OCI-LY7 (cell line): ENCODE measurements at regions not wholly inside any gene's neighbourhood (a gene's known extent, or its start where the extent isn't known, plus 50 kb on each side); places are given as distances from the start of the nearest gene placed in this dataset.

Experiments
- BruUV-seq: library from RNA; stranded (reverse); fragments of 400-500 nt; replicated peaks from 2 replicates; lab custom pipeline; 2021; lab: Mats Ljungman, UMichigan
- CTCF ChIA-PET: fragments of 300-600 bp; sonication (Branson Sonifier 250); formaldehyde crosslinking; loops from one replicate; lab custom pipeline; 2022; ENCODE audit warnings: antibody characterized with exemption; ENCODE audit not compliant: unreplicated experiment; lab: Charles Lee
- POLR2A ChIA-PET: fragments of 300-600 bp; sonication (Branson Sonifier 250); formaldehyde crosslinking; loops from one replicate; lab custom pipeline; 2022; ENCODE audit warnings: antibody characterized with exemption; lab: Charles Lee
- DNase-seq: peaks from one replicate; pipeline ENCODE4 v3.0.0-alpha.2; 2015; ENCODE audit warnings: low spot score
- H2AFZ ChIP-seq: fragments of 200-600 bp; sonication (generic), shearing (Covaris generic); 2 replicates; pipeline ENCODE4 v1.6.1; 2014; ENCODE audit warnings: mild to moderate bottlenecking, antibody characterized with exemption, low read length, moderate library complexity
- H3K27ac ChIP-seq: fragments of 200-600 bp; sonication (generic); 2 replicates; pipeline ENCODE4 v1.5.1; 2014; ENCODE audit warnings: mixed run types, low read depth, mild to moderate bottlenecking, moderate library complexity, low read length, inconsistent platforms; ENCODE audit not compliant: poor library complexity, severe bottlenecking
- H3K36me3 ChIP-seq: fragments of 200-600 bp; sonication (generic); 2 replicates; pipeline ENCODE4 v1.6.1; 2014; ENCODE audit warnings: mild to moderate bottlenecking, antibody characterized with exemption, low read length, moderate library complexity, mixed read lengths; ENCODE audit not compliant: insufficient read depth
- H3K4me1 ChIP-seq: fragments of 200-600 bp; sonication (generic); 2 replicates; pipeline ENCODE4 v1.5.1; 2014; ENCODE audit warnings: mild to moderate bottlenecking, low read length; ENCODE audit not compliant: insufficient read depth, poor library complexity, severe bottlenecking
- H3K4me2 ChIP-seq: fragments of 200-600 bp; sonication (generic); 2 replicates; pipeline ENCODE4 v1.6.1; 2014; ENCODE audit warnings: mild to moderate bottlenecking, low read length
- H3K4me3 ChIP-seq: fragments of 200-600 bp; sonication (generic); 2 replicates; pipeline ENCODE4 v1.5.1; 2014; ENCODE audit warnings: mild to moderate bottlenecking, low read depth, low read length; ENCODE audit not compliant: poor library complexity, severe bottlenecking
- H3K79me2 ChIP-seq: fragments of 200-600 bp; sonication (generic); 2 replicates; pipeline ENCODE4 v1.6.1; 2016; ENCODE audit warnings: low read depth, mild to moderate bottlenecking, low read length, moderate library complexity, mixed read lengths; ENCODE audit not compliant: insufficient read depth
- H3K9me2 ChIP-seq: fragments of 200-600 bp; sonication (generic); 2 replicates; pipeline ENCODE4 v1.6.1; 2016; ENCODE audit warnings: mild to moderate bottlenecking, low read length, mixed read lengths; ENCODE audit not compliant: insufficient read depth
- H3K9me3 ChIP-seq: fragments of 200-600 bp; sonication (generic); 2 replicates; pipeline ENCODE4 v1.6.1; 2014; ENCODE audit warnings: mild to moderate bottlenecking, mixed run types, low read length, mixed read lengths
- H4K20me1 ChIP-seq: fragments of 200-600 bp; sonication (generic); 2 replicates; pipeline ENCODE4 v1.6.1; 2014; ENCODE audit warnings: mild to moderate bottlenecking, antibody characterized with exemption, low read length, moderate library complexity, mixed read lengths; ENCODE audit not compliant: insufficient read depth
- CTCF ChIP-seq: fragments of 200-600 bp; sonication (generic); conservative IDR thresholded peaks from 2 replicates; pipeline ENCODE4 v1.5.1; 2014; ENCODE audit warnings: mild to moderate bottlenecking, antibody characterized with exemption, low read length, moderate library complexity, mixed read lengths
- EZH2phosphoT487 ChIP-seq: fragments of 200-600 bp; sonication (generic); IDR thresholded peaks from 2 replicates; pipeline ENCODE4 v1.6.1; 2018; ENCODE audit warnings: low read depth, borderline replicate concordance, mild to moderate bottlenecking, mixed run types, antibody characterized with exemption, low read length, moderate library complexity, mixed read lengths
- intact Hi-C: fragments of 100-400 bp; cut with micrococcal nuclease; formaldehyde crosslinking; loops from one replicate; pipeline ENCODE4 v1.10.0; 2022; ENCODE audit not compliant: unreplicated experiment

- CTCF ChIA-PET = no interaction called here
- Histone ChIP-seq H3K36me3 (no peaks in the 10 kb centered on the region), H3K9me2 (no peaks in the 10 kb centered on the region), H3K4me3 (no peak overlapping the region), H3K27ac (no peak overlapping the region), H3K4me2 (no peak overlapping the region), H2AFZ (no peak overlapping the region), H4K20me1 (no peaks in the 10 kb centered on the region), H3K4me1 (no peaks in the 10 kb centered on the region), H3K9me3 (no peaks in the 10 kb centered on the region), H3K79me2 (no peaks in the 10 kb centered on the region)
- TF ChIP-seq EZH2phosphoT487 (no peak), CTCF (no peak)
- intact Hi-C loops = no loop called here
- DNase-seq = no peak
- POLR2A ChIA-PET = no interaction called here
- BruUV-seq = no TSS peak
Observed at GRCh38 chr2:120631236-120631635, 104.4 kb upstream of the GLI2 start.

- ChIA-PET CTCF (no interaction called here), POLR2A (no interaction called here)
- H3K9me2 ChIP-seq = no peaks in the 10 kb centered on the region
- no peak overlapping the region for H3K4me3 ChIP-seq
- H2AFZ ChIP-seq = no peak overlapping the region
- intact Hi-C loops = no loop called here
- no peak for TF ChIP-seq EZH2phosphoT487
- no peak for TF ChIP-seq CTCF
- H4K20me1 ChIP-seq = no peaks in the 10 kb centered on the region
- H3K4me2 ChIP-seq = no peak overlapping the region
- no peak for DNase-seq
- BruUV-seq = no TSS peak
- no peaks in the 10 kb centered on the region for H3K4me1 ChIP-seq
- H3K36me3 ChIP-seq = no peaks in the 10 kb centered on the region
- no peaks in the 10 kb centered on the region for H3K79me2 ChIP-seq
- no peak overlapping the region for H3K27ac ChIP-seq
- H3K9me3 ChIP-seq = no peaks in the 10 kb centered on the region
Observed at GRCh38 chr2:120631724-120632123, 103.9 kb upstream of the GLI2 start.

GRCh38 chr2:120632796-120633646 is 102.6 kb upstream of the GLI2 start:
- H3K4me3 ChIP-seq = no peak overlapping the region
- H3K27ac ChIP-seq = no peak overlapping the region
- no peaks in the 10 kb centered on the region for H4K20me1 ChIP-seq
- H3K9me3 ChIP-seq = no peaks in the 10 kb centered on the region
- DNase-seq = no peak
- POLR2A ChIA-PET = no interaction called here
- no peak overlapping the region for H3K4me2 ChIP-seq
- H3K36me3 ChIP-seq = no peaks in the 10 kb centered on the region
- H3K79me2 ChIP-seq = no peaks in the 10 kb centered on the region
- H2AFZ ChIP-seq = no peak overlapping the region
- no TSS peak for BruUV-seq
- H3K4me1 ChIP-seq = no peaks in the 10 kb centered on the region
- intact Hi-C loops = no loop called here
- CTCF ChIA-PET = interaction anchor here (0.6 kb wide), 1 partner anchor 104 kb away, joined by 4 read pairs; no protein-coding TSS in a partner anchor
- TF ChIP-seq CTCF (no peak), EZH2phosphoT487 (no peak)
- H3K9me2 ChIP-seq = no peaks in the 10 kb centered on the region
